Natural killer cell (primary cell): ENCODE measurements at regions not wholly inside any gene's neighbourhood (a gene's known extent, or its start where the extent isn't known, plus 50 kb on each side); places are given as distances from the start of the nearest gene placed in this dataset.

Experiments used
- ATAC-seq, 3 donors: fragments of 150-1000 bp in 2 of 3; fragments of 200-7000 bp in 1 of 3; cut with Tn5 transposase; 1 replicate in 1 of 3; 2 replicates in 2 of 3; pipeline ENCODE4 v1.10.0; 2021; ENCODE audit warnings: mild to moderate bottlenecking in 2 of 3, moderate library complexity in 2 of 3
- DNase-seq, 2 donors: peaks; one replicate each; pipeline versions ENCODE4 v3.0.0 to v3.0.0-alpha.2; 2013 to 2021; ENCODE audit warnings: mixed read lengths in 1 of 2
- H3K27ac ChIP-seq: one replicate; pipeline ENCODE4 v1.5.1; 2013; ENCODE audit warnings: mild to moderate bottlenecking, low read length
- H3K27me3 ChIP-seq: one replicate; pipeline ENCODE4 v1.6.1; 2013; ENCODE audit warnings: low read length; ENCODE audit not compliant: control insufficient read depth, insufficient read depth
- H3K36me3 ChIP-seq: one replicate; pipeline ENCODE4 v1.6.1; 2013; ENCODE audit warnings: low read length; ENCODE audit not compliant: control insufficient read depth, insufficient read depth
- H3K4me1 ChIP-seq: one replicate; pipeline ENCODE4 v1.6.1; 2013; ENCODE audit warnings: low read length; ENCODE audit not compliant: control insufficient read depth, insufficient read depth
- H3K4me3 ChIP-seq: one replicate; pipeline ENCODE4 v1.5.1; 2013; ENCODE audit warnings: low read length
- H3K9me3 ChIP-seq: one replicate; pipeline ENCODE4 v1.6.1; 2013; ENCODE audit warnings: low read length; ENCODE audit not compliant: control insufficient read depth, insufficient read depth
- H3K27ac Mint-ChIP-seq, 2 donors: one replicate each; pipeline ENCODE4 v1.8.0; 2022; ENCODE audit warnings: mild to moderate bottlenecking in 2 of 2, mixed read lengths in 2 of 2, moderate library complexity in 1 of 2
- H3K27me3 Mint-ChIP-seq, 2 donors: one replicate each; pipeline ENCODE4 v1.8.0; 2022; ENCODE audit warnings: low read depth in 2 of 2, mixed read lengths in 2 of 2
- H3K36me3 Mint-ChIP-seq: one replicate; pipeline ENCODE4 v1.8.0; 2022; ENCODE audit warnings: mixed read lengths
- H3K4me1 Mint-ChIP-seq, 2 donors: one replicate each; pipeline ENCODE4 v1.8.0; 2022; ENCODE audit warnings: mixed read lengths in 2 of 2
- H3K4me3 Mint-ChIP-seq: one replicate; pipeline ENCODE4 v1.8.0; 2022; ENCODE audit warnings: mild to moderate bottlenecking, moderate library complexity, mixed read lengths
- H3K9me3 Mint-ChIP-seq, 2 donors: one replicate each; pipeline ENCODE4 v1.8.0; 2022; ENCODE audit warnings: mixed read lengths in 2 of 2
- CTCF ChIP-seq: fragments of 200-600 bp; IDR thresholded peaks from one replicate; pipeline ENCODE4 v1.8.0; 2022; ENCODE audit warnings: antibody characterized with exemption
- WGBS: methylation state at CpG from one replicate; pipeline ENCODE4 v1.1.7; 2013; ENCODE audit warnings: missing lambda C conversion rate; ENCODE audit not compliant: insufficient coverage; 5-methylcytosine and 5-hydroxymethylcytosine counted together
- intact Hi-C: fragments of 100-400 bp; cut with micrococcal nuclease; formaldehyde crosslinking; loops from one replicate; pipeline ENCODE4 v1.14.2; 2022

DNA sequence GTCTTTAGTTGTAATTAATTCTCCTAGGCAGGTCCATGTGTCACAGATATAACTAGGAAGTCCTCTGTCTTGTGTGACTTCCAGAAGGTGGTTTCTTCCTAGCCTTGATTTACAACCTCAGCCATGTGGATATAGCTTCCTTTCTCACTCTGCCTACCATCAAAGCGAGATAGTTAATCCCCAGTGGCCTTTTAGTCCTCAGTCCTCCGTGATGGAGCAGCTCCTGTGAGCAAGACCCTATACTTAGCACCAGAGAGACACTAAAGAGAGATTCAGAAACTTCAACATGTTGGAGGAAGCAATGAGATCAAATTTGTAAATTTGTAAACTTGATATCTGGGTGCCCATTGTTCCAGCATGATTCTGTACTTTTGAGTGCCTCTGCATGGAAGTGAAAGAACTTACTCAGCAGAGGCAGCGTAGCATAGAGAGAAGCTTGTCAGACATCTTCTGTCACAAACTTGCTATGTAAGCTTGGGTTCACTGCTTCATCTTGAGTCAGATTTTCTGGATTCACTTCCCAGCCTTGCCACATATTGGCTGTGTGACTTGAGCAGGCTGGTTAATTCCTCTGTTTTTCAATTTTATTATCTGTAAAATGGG, 170.2 kb upstream of the NR3C1 start:
- Histone ChIP-seq H3K4me1 (no peaks in the 10 kb centered on the region), H3K36me3 (no peaks in the 10 kb centered on the region), H3K4me3 (no peak overlapping the region), H3K27me3 (no peaks in the 10 kb centered on the region), H3K27ac (no peak overlapping the region), H3K9me3 (no peaks in the 10 kb centered on the region)
- H3K36me3 Mint-ChIP-seq, result no peaks in the 10 kb centered on the region
- no peak for TF ChIP-seq CTCF
- intact Hi-C loops, result no loop called here
- 62% methylated on average over 3 of the region's 3 CpGs for WGBS
- no peaks in the 10 kb centered on the region for H3K9me3 Mint-ChIP-seq
- H3K4me3 Mint-ChIP-seq, result no peak overlapping the region
- peaks cover 16 to 19% of the 10 kb centered on the region in 2 donors for H3K27me3 Mint-ChIP-seq
- H3K27ac Mint-ChIP-seq, result no peak overlapping the region
- DNase-seq (no peak), ATAC-seq (no peak)
- no peaks in the 10 kb centered on the region for H3K4me1 Mint-ChIP-seq

DNA sequence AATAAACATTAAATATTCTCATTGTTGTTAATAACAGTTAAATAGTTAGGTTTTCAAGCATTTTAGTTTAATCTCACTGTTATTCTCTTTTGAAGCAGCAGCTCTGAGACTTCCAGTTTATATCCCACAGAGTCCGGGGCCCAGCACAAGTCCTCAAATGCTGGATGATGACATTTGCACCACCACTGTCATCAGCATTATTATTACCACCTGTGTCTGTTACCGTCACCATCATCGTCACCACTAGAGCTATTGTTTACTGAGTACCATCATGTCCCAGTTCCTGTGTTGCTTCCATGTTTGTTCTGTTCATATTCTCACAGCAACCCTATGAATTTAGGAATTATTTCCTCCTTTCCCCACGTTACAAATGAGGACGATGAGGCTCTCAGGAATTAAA, 169.2 kb upstream of the NR3C1 start:
- DNase-seq, result no peak
- Mint-ChIP-seq H3K27ac (no peak overlapping the region), H3K4me3 (no peak overlapping the region), H3K4me1 (no peaks in the 10 kb centered on the region), H3K36me3 (no peaks in the 10 kb centered on the region), H3K27me3 (peaks cover 16 to 19% of the 10 kb centered on the region in 2 donors), H3K9me3 (no peaks in the 10 kb centered on the region)
- no peaks in the 10 kb centered on the region for H3K36me3 ChIP-seq
- WGBS, result 96% methylated on average over 5 of the region's 5 CpGs
- no peaks in the 10 kb centered on the region for H3K4me1 ChIP-seq
- no peak overlapping the region for H3K27ac ChIP-seq
- no peak overlapping the region for H3K4me3 ChIP-seq
- H3K27me3 ChIP-seq, result no peaks in the 10 kb centered on the region
- H3K9me3 ChIP-seq, result no peaks in the 10 kb centered on the region
- no peak for ATAC-seq
- intact Hi-C loops, result no loop called here
- no peak for TF ChIP-seq CTCF

DNA sequence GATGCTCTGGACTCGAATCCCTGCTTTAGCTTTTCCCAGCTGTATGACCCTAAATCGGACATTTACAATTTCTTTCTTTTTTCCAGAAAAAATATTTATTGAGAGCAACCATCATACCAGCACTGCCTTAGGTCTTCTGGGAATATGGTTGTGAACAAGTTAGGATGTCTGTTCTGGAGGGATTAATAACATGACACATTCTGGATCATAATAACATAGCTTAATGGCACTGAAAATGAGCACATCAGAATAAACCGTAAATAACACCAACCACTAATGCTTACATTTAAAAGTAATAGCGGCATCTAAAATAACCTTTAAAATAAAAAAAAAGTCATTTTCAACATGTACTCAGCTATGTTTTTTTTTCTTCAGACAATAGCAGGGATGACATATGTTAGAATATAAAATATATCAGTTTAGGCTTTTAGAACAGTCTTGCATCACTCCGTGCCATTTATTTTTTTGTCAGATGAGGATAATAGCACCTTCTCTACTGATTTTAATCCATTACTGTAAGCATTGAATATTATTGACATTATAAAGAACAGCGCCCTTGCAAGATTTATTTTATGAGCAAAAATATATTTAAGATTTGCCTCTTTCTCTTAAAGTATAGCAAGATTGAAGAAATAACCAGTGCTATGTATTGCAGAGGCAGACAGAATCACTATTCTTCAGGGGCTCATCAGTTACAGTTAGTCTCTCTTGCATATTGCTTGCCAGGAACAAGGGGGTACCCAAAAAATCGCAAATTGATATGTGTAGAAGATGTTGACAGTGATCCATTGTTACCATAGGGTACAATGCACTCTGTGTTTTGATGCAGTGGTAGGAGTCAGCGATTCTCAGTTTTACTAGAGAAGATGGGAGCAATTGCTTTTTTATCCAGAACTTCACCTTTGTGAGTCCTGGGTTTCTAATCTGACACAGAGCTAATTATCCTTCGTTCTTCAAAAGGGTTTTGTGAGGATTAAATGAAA, 168.4 kb upstream of the NR3C1 start:
- H3K9me3 Mint-ChIP-seq, result no peaks in the 10 kb centered on the region
- intact Hi-C loops, result no loop called here
- no peak overlapping the region for H3K4me3 Mint-ChIP-seq
- H3K27me3 ChIP-seq, result no peaks in the 10 kb centered on the region
- no peaks in the 10 kb centered on the region for H3K4me1 Mint-ChIP-seq
- no peak overlapping the region for H3K27ac Mint-ChIP-seq
- 88% methylated on average over 5 of the region's 9 CpGs for WGBS
- no peaks in the 10 kb centered on the region for H3K4me1 ChIP-seq
- H3K4me3 ChIP-seq, result no peak overlapping the region
- no peaks in the 10 kb centered on the region for H3K36me3 ChIP-seq
- H3K36me3 Mint-ChIP-seq, result no peaks in the 10 kb centered on the region
- no peak overlapping the region for H3K27ac ChIP-seq
- TF ChIP-seq CTCF, result no peak
- H3K9me3 ChIP-seq, result no peaks in the 10 kb centered on the region
- DNase-seq, result no peak
- ATAC-seq, result no peak
- peaks cover 16 to 19% of the 10 kb centered on the region in 2 donors for H3K27me3 Mint-ChIP-seq
